ENCODE measurements at regions not wholly inside any gene's neighbourhood (a gene's known extent, or its start where the extent isn't known, plus 50 kb on each side); places are given as distances from the start of the nearest gene placed in this dataset.

DNA sequence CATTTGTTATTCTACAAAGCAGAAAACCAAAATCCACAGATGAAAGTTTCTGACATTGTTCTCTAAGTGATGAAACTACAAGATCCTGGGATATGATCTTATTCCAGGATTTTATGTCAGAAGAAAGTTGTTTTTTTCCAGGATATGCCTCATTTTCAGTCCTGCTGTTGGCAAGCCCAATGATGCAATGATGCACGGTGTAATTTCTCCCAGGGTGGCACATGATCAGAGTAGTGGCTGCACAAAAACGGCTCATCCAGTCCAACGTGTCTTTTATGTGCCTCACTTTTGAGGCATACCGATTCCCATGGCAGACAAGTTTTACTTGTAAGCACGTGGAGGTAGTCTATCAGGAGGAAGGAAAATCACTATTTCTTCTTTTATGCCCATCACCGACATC is 302.3 kb upstream of the JAG1 start:
- Histone ChIP-seq H3K36me3 (ENCODE audit: control insufficient read depth in 4 of 4, insufficient read depth in 4 of 4, low read length in 3 of 4) (no peaks in the 10 kb centered on the region), H3K9me3 (ENCODE audit: control extremely low read depth in 1 of 5, control insufficient read depth in 4 of 5, insufficient read depth in 2 of 5, low read depth in 1 of 5, low read length in 4 of 5) (no peaks in the 10 kb centered on the region), H3K4me3 (ENCODE audit: control insufficient read depth in 1 of 7, extremely low read depth in 1 of 7, insufficient read depth in 4 of 7, low read depth in 2 of 7, low read length in 6 of 7) (no peak overlapping the region), H3K27ac (ENCODE audit: insufficient read depth in 1 of 2, low read depth in 1 of 2, low read length in 2 of 2, poor library complexity in 1 of 2, severe bottlenecking in 2 of 2) (no peak overlapping the region), H3K4me1 (ENCODE audit: control extremely low read depth in 1 of 4, control insufficient read depth in 4 of 4, insufficient read depth in 4 of 4, low read length in 3 of 4) (no peaks in the 10 kb centered on the region), H3K27me3 (replicated peaks in 2 of 5; ENCODE audit: control insufficient read depth in 4 of 5, insufficient read depth in 5 of 5, low read length in 4 of 5) (no peaks in the 10 kb centered on the region)
- 92% methylated on average over 3 of the region's 6 CpGs for WGBS (ENCODE audit: insufficient coverage)
- POLR2A ChIA-PET = no interaction called here
- CTCF ChIA-PET = interaction anchor here (1.0 to 1.2 kb wide), 2 partner anchors 266 to 305 kb away, joined by 3 read pairs; no protein-coding TSS in a partner anchor
- no peak for DNase-seq

DNA sequence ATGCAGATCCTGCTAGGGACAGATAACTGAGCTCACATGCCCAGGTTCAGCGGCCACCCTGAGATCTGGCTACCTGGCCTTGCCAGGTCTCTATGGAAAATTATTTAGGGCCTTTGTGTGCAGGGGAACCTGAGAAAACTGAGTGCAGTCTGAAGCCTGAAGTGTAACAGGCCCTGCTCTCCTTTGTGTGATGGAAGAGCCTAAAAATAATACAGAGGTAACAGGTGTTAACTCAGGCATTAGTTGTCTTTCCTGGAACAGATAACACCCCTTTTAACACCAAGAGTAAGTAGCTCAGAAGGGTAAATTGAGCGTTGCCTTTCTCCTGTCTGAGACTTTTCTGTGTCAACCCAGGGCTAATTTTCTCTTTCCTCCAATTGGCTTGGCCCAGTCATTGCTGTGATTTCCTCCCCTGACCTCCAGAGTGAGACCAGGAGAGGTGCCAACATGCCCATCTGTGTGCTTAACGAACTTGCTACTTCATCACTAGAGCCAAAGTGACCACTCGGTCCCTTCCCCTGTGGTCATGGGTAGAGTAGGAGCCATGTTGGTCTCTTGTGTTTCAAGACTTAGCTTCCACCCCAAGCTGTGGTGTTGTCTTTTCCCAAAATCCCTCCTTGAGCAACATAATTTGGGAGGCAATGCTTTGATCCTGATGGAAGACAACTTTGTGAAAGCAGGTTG is 304.4 kb upstream of the JAG1 start:
- no peak overlapping the region for H3K4me3 ChIP-seq (ENCODE audit: control insufficient read depth in 1 of 7, extremely low read depth in 1 of 7, insufficient read depth in 4 of 7, low read depth in 2 of 7, low read length in 6 of 7)
- no peak for DNase-seq
- H3K27ac ChIP-seq (ENCODE audit: insufficient read depth in 1 of 2, low read depth in 1 of 2, low read length in 2 of 2, poor library complexity in 1 of 2, severe bottlenecking in 2 of 2) = no peak overlapping the region
- H3K9me3 ChIP-seq (ENCODE audit: control extremely low read depth in 1 of 5, control insufficient read depth in 4 of 5, insufficient read depth in 2 of 5, low read depth in 1 of 5, low read length in 4 of 5) = no peaks in the 10 kb centered on the region
- no peaks in the 10 kb centered on the region for H3K4me1 ChIP-seq (ENCODE audit: control extremely low read depth in 1 of 4, control insufficient read depth in 4 of 4, insufficient read depth in 4 of 4, low read length in 3 of 4)
- no peaks in the 10 kb centered on the region for H3K36me3 ChIP-seq (ENCODE audit: control insufficient read depth in 4 of 4, insufficient read depth in 4 of 4, low read length in 3 of 4)
- 98% methylated on average over 4 of the region's 4 CpGs for WGBS (ENCODE audit: insufficient coverage)
- POLR2A ChIA-PET = no interaction called here
- no peaks in the 10 kb centered on the region for H3K27me3 ChIP-seq (replicated peaks in 2 of 5; ENCODE audit: control insufficient read depth in 4 of 5, insufficient read depth in 5 of 5, low read length in 4 of 5)
- CTCF ChIA-PET = no interaction called here

- Histone ChIP-seq H3K36me3 (ENCODE audit: control insufficient read depth in 4 of 4, insufficient read depth in 4 of 4, low read length in 3 of 4) (no peaks in the 10 kb centered on the region), H3K27ac (ENCODE audit: insufficient read depth in 1 of 2, low read depth in 1 of 2, low read length in 2 of 2, poor library complexity in 1 of 2, severe bottlenecking in 2 of 2) (no peak overlapping the region), H3K4me3 (ENCODE audit: control insufficient read depth in 1 of 7, extremely low read depth in 1 of 7, insufficient read depth in 4 of 7, low read depth in 2 of 7, low read length in 6 of 7) (no peak overlapping the region), H3K27me3 (replicated peaks in 2 of 5; ENCODE audit: control insufficient read depth in 4 of 5, insufficient read depth in 5 of 5, low read length in 4 of 5) (no peaks in the 10 kb centered on the region), H3K9me3 (ENCODE audit: control extremely low read depth in 1 of 5, control insufficient read depth in 4 of 5, insufficient read depth in 2 of 5, low read depth in 1 of 5, low read length in 4 of 5) (no peaks in the 10 kb centered on the region), H3K4me1 (ENCODE audit: control extremely low read depth in 1 of 4, control insufficient read depth in 4 of 4, insufficient read depth in 4 of 4, low read length in 3 of 4) (no peaks in the 10 kb centered on the region)
- CTCF ChIA-PET = no interaction called here
- DNase-seq = no peak
- POLR2A ChIA-PET = no interaction called here
- WGBS (ENCODE audit: insufficient coverage) = 86% methylated on average over 3 of the region's 5 CpGs
Observed at GRCh38 chr20:10978713-10979112, 304.9 kb upstream of the JAG1 start.

GRCh38 chr20:10982692-10983091 is 308.9 kb upstream of the JAG1 start:
- Histone ChIP-seq H3K27me3 (replicated peaks in 2 of 5; ENCODE audit: control insufficient read depth in 4 of 5, insufficient read depth in 5 of 5, low read length in 4 of 5) (no peaks in the 10 kb centered on the region), H3K9me3 (ENCODE audit: control extremely low read depth in 1 of 5, control insufficient read depth in 4 of 5, insufficient read depth in 2 of 5, low read depth in 1 of 5, low read length in 4 of 5) (peaks cover 0 to 1% (median 0%) of the 10 kb centered on the region in 5 experiments), H3K36me3 (ENCODE audit: control insufficient read depth in 4 of 4, insufficient read depth in 4 of 4, low read length in 3 of 4) (no peaks in the 10 kb centered on the region), H3K4me1 (ENCODE audit: control extremely low read depth in 1 of 4, control insufficient read depth in 4 of 4, insufficient read depth in 4 of 4, low read length in 3 of 4) (no peaks in the 10 kb centered on the region), H3K27ac (ENCODE audit: insufficient read depth in 1 of 2, low read depth in 1 of 2, low read length in 2 of 2, poor library complexity in 1 of 2, severe bottlenecking in 2 of 2) (no peak overlapping the region), H3K4me3 (ENCODE audit: control insufficient read depth in 1 of 7, extremely low read depth in 1 of 7, insufficient read depth in 4 of 7, low read depth in 2 of 7, low read length in 6 of 7) (no peak overlapping the region)
- ChIA-PET CTCF (no interaction called here), POLR2A (no interaction called here)
- no peak for DNase-seq
- WGBS (ENCODE audit: insufficient coverage) = 100% methylated on average over 3 of the region's 6 CpGs

- H3K4me3 ChIP-seq (ENCODE audit: control insufficient read depth in 1 of 7, extremely low read depth in 1 of 7, insufficient read depth in 4 of 7, low read depth in 2 of 7, low read length in 6 of 7) = no peak overlapping the region
- ChIA-PET CTCF (no interaction called here), POLR2A (no interaction called here)
- no peak overlapping the region for H3K27ac ChIP-seq (ENCODE audit: insufficient read depth in 1 of 2, low read depth in 1 of 2, low read length in 2 of 2, poor library complexity in 1 of 2, severe bottlenecking in 2 of 2)
- no peaks in the 10 kb centered on the region for H3K36me3 ChIP-seq (ENCODE audit: control insufficient read depth in 4 of 4, insufficient read depth in 4 of 4, low read length in 3 of 4)
- H3K9me3 ChIP-seq (ENCODE audit: control extremely low read depth in 1 of 5, control insufficient read depth in 4 of 5, insufficient read depth in 2 of 5, low read depth in 1 of 5, low read length in 4 of 5) = peaks cover 0 to 1% (median 0%) of the 10 kb centered on the region in 5 experiments
- DNase-seq = no peak
- H3K4me1 ChIP-seq (ENCODE audit: control extremely low read depth in 1 of 4, control insufficient read depth in 4 of 4, insufficient read depth in 4 of 4, low read length in 3 of 4) = no peaks in the 10 kb centered on the region
- 100% methylated on average over 4 of the region's 4 CpGs for WGBS (ENCODE audit: insufficient coverage)
- H3K27me3 ChIP-seq (replicated peaks in 2 of 5; ENCODE audit: control insufficient read depth in 4 of 5, insufficient read depth in 5 of 5, low read length in 4 of 5) = no peaks in the 10 kb centered on the region
Observed at GRCh38 chr20:10984294-10984693, 310.5 kb upstream of the JAG1 start.

DNA sequence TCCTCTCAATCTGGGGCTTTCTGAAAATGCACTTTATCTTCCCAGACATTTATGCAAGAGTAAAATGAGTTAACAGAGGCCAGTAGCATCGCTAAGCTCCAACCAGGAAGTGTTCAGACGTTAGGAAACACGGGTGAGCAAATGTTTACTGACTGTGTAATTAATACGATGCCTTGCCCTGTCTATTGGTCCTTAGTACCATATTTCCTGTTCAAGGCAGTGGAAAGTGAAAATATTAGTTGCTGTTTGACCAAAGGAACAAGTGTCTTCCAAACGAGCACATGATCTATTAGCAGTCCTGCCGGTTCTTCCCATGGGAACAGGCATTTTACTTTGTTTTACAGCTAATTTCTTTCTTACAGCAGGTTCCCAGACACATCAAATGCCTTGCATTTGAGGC is 311.1 kb upstream of the JAG1 start:
- no peak for DNase-seq
- ChIA-PET POLR2A (no interaction called here), CTCF (no interaction called here)
- Histone ChIP-seq H3K27me3 (replicated peaks in 2 of 5; ENCODE audit: control insufficient read depth in 4 of 5, insufficient read depth in 5 of 5, low read length in 4 of 5) (no peaks in the 10 kb centered on the region), H3K4me1 (ENCODE audit: control extremely low read depth in 1 of 4, control insufficient read depth in 4 of 4, insufficient read depth in 4 of 4, low read length in 3 of 4) (no peaks in the 10 kb centered on the region), H3K9me3 (ENCODE audit: control extremely low read depth in 1 of 5, control insufficient read depth in 4 of 5, insufficient read depth in 2 of 5, low read depth in 1 of 5, low read length in 4 of 5) (peaks cover 0 to 1% (median 0%) of the 10 kb centered on the region in 5 experiments), H3K36me3 (ENCODE audit: control insufficient read depth in 4 of 4, insufficient read depth in 4 of 4, low read length in 3 of 4) (no peaks in the 10 kb centered on the region), H3K4me3 (ENCODE audit: control insufficient read depth in 1 of 7, extremely low read depth in 1 of 7, insufficient read depth in 4 of 7, low read depth in 2 of 7, low read length in 6 of 7) (no peak overlapping the region), H3K27ac (ENCODE audit: insufficient read depth in 1 of 2, low read depth in 1 of 2, low read length in 2 of 2, poor library complexity in 1 of 2, severe bottlenecking in 2 of 2) (no peak overlapping the region)
- WGBS (ENCODE audit: insufficient coverage) = 92% methylated on average over 6 of the region's 6 CpGs

DNA sequence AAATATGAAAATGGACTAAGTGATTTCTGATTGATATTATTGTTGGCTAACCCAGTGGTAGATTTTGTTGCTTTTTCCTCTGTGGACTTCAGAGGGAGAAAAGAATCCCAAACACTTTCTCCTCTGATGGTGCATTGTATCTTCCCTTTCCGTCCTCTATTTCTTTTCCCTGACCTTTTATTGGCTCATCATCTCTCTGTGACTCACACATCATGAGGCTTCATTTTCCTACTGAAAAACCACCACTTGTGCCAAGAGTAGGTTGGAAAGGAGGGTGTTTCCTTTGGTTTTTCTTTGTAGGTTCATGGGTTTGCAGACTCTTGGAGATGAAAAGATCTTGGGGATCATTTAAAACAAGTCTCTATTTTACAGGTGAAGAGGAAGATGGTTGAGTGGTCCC is 311.7 kb upstream of the JAG1 start:
- DNase-seq = no peak
- 100% methylated on average over 1 of the region's 1 CpG for WGBS (ENCODE audit: insufficient coverage)
- Histone ChIP-seq H3K27ac (ENCODE audit: insufficient read depth in 1 of 2, low read depth in 1 of 2, low read length in 2 of 2, poor library complexity in 1 of 2, severe bottlenecking in 2 of 2) (no peak overlapping the region), H3K27me3 (replicated peaks in 2 of 5; ENCODE audit: control insufficient read depth in 4 of 5, insufficient read depth in 5 of 5, low read length in 4 of 5) (no peaks in the 10 kb centered on the region), H3K36me3 (ENCODE audit: control insufficient read depth in 4 of 4, insufficient read depth in 4 of 4, low read length in 3 of 4) (no peaks in the 10 kb centered on the region), H3K4me3 (ENCODE audit: control insufficient read depth in 1 of 7, extremely low read depth in 1 of 7, insufficient read depth in 4 of 7, low read depth in 2 of 7, low read length in 6 of 7) (no peak overlapping the region), H3K9me3 (ENCODE audit: control extremely low read depth in 1 of 5, control insufficient read depth in 4 of 5, insufficient read depth in 2 of 5, low read depth in 1 of 5, low read length in 4 of 5) (peaks cover 0 to 1% (median 0%) of the 10 kb centered on the region in 5 experiments), H3K4me1 (ENCODE audit: control extremely low read depth in 1 of 4, control insufficient read depth in 4 of 4, insufficient read depth in 4 of 4, low read length in 3 of 4) (no peaks in the 10 kb centered on the region)
- CTCF ChIA-PET = no interaction called here
- POLR2A ChIA-PET = no interaction called here
